IMR-90 (cell line): ENCODE measurements at regions not wholly inside any gene's neighbourhood (a gene's known extent, or its start where the extent isn't known, plus 50 kb on each side); places are given as distances from the start of the nearest gene placed in this dataset.

Source experiments
- ATAC-seq: fragments of 200-7000 bp; cut with Tn5 transposase; 2 replicates; pipeline ENCODE4 v1.9.1; 2020; ENCODE audit warnings: low read depth, mild to moderate bottlenecking, moderate library complexity
- BruUV-seq: library from RNA; stranded (reverse); fragments of 400-500 nt; replicated peaks from 2 replicates; lab custom pipeline; 2021; lab: Mats Ljungman, UMichigan
- CTCF ChIA-PET: fragments of 300-600 bp; formaldehyde crosslinking; extraction: SDS; loops from one replicate; lab custom pipeline; 2021; ENCODE audit warnings: antibody characterized with exemption; lab: Yijun Ruan, JAX
- POLR2A ChIA-PET: fragments of 300-600 bp; sonication (Branson Sonifier 250); formaldehyde crosslinking; loops from one replicate; lab custom pipeline; 2022; ENCODE audit warnings: antibody characterized with exemption; ENCODE audit not compliant: unreplicated experiment; lab: Charles Lee
- DNase-seq: peaks from one replicate; pipeline ENCODE4 v3.0.0; 2013
- H2AFZ ChIP-seq: replicated peaks from 2 replicates; pipeline ENCODE3; 2013; ENCODE audit warnings: low read length, mild to moderate bottlenecking; ENCODE audit not compliant: poor library complexity
- H2AK5ac ChIP-seq: 2 replicates; pipeline ENCODE4 v1.6.1; 2013; ENCODE audit warnings: low read depth, low read length, inconsistent platforms
- H2AK9ac ChIP-seq: replicated peaks from 2 replicates; pipeline ENCODE3; 2013; ENCODE audit warnings: mild to moderate bottlenecking, low read depth, low read length, moderate library complexity; ENCODE audit not compliant: poor library complexity
- H2BK120ac ChIP-seq: 2 replicates; pipeline ENCODE4 v1.6.1; 2013; ENCODE audit warnings: low read depth, low read length, inconsistent platforms
- H2BK15ac ChIP-seq: 3 replicates; pipeline ENCODE4 v1.6.1; 2013; ENCODE audit warnings: low read depth, low read length, inconsistent platforms
- H2BK20ac ChIP-seq: 2 replicates; pipeline ENCODE4 v1.6.1; 2013; ENCODE audit warnings: low read depth, mild to moderate bottlenecking, inconsistent platforms, low read length, moderate library complexity
- H2BK5ac ChIP-seq: 2 replicates; pipeline ENCODE4 v1.6.1; 2013; ENCODE audit warnings: mild to moderate bottlenecking, low read depth, low read length, inconsistent platforms; ENCODE audit not compliant: poor library complexity, severe bottlenecking
- H3K14ac ChIP-seq: replicated peaks from 2 replicates; pipeline ENCODE4 v1.6.1; 2013; ENCODE audit warnings: low read depth, low read length, inconsistent platforms
- H3K18ac ChIP-seq: 2 replicates; pipeline ENCODE4 v1.6.1; 2013; ENCODE audit warnings: low read depth, low read length, control low read depth
- H3K23ac ChIP-seq: 2 replicates; pipeline ENCODE4 v1.6.1; 2013; ENCODE audit warnings: low read depth, low read length, inconsistent platforms
- H3K27ac ChIP-seq: 2 replicates; pipeline ENCODE4 v1.5.1; 2013; ENCODE audit warnings: mild to moderate bottlenecking, control low read depth, low read length; ENCODE audit not compliant: insufficient read depth
- H3K27me3 ChIP-seq: 2 replicates; pipeline ENCODE4 v1.6.1; 2013; ENCODE audit warnings: low read length; ENCODE audit not compliant: control insufficient read depth, insufficient read depth
- H3K36me3 ChIP-seq: 2 replicates; pipeline ENCODE4 v1.6.1; 2013; ENCODE audit warnings: low read length, mixed read lengths; ENCODE audit not compliant: control insufficient read depth, insufficient read depth
- H3K4ac ChIP-seq: 2 replicates; pipeline ENCODE4 v1.6.1; 2013; ENCODE audit warnings: low read depth, low read length, inconsistent platforms
- H3K4me1 ChIP-seq: 2 replicates; pipeline ENCODE4 v1.6.1; 2013; ENCODE audit warnings: low read length, mixed read lengths; ENCODE audit not compliant: control insufficient read depth, insufficient read depth
- H3K4me2 ChIP-seq: 2 replicates; pipeline ENCODE4 v1.6.1; 2013; ENCODE audit warnings: low read depth, mild to moderate bottlenecking, control low read depth, low read length, moderate library complexity
- H3K4me3 ChIP-seq: 2 replicates; pipeline ENCODE4 v1.5.1; 2013; ENCODE audit warnings: low read depth, mild to moderate bottlenecking, control low read depth, low read length, moderate library complexity; ENCODE audit not compliant: insufficient read depth
- H3K56ac ChIP-seq: 2 replicates; pipeline ENCODE4 v1.6.1; 2013; ENCODE audit warnings: low read length, inconsistent platforms; ENCODE audit not compliant: insufficient read depth; ENCODE audit errors: extremely low read depth
- H3K79me1 ChIP-seq, 2 experiments: 2 replicates each; pipeline ENCODE4 v1.6.1; 2013; ENCODE audit warnings: low read length in 2 of 2, inconsistent platforms in 1 of 2, low read depth in 1 of 2
- H3K9ac ChIP-seq: 2 replicates; pipeline ENCODE4 v1.6.1; 2013; ENCODE audit warnings: low read depth, low read length, control low read depth
- H3K9me1 ChIP-seq: 2 replicates; pipeline ENCODE4 v1.6.1; 2013; ENCODE audit warnings: low read length, inconsistent platforms; ENCODE audit not compliant: insufficient read depth
- H3K9me3 ChIP-seq: 2 replicates; pipeline ENCODE4 v1.6.1; 2013; ENCODE audit warnings: low read length; ENCODE audit not compliant: control insufficient read depth, insufficient read depth
- H4K20me1 ChIP-seq: 2 replicates; pipeline ENCODE4 v1.6.1; 2013; ENCODE audit warnings: low read length, inconsistent platforms; ENCODE audit not compliant: insufficient read depth
- H4K5ac ChIP-seq: 2 replicates; pipeline ENCODE4 v1.6.1; 2013; ENCODE audit warnings: mild to moderate bottlenecking, low read depth, low read length, control low read depth
- H4K8ac ChIP-seq, 2 experiments: 2 replicates each; pipeline ENCODE4 v1.6.1; 2013; ENCODE audit warnings: low read depth in 2 of 2, low read length in 2 of 2, control low read depth in 1 of 2, inconsistent platforms in 1 of 2
- H4K91ac ChIP-seq: 2 replicates; pipeline ENCODE4 v1.6.1; 2013; ENCODE audit warnings: low read depth, low read length, inconsistent platforms; ENCODE audit not compliant: insufficient read depth
- BHLHE40 ChIP-seq: fragments of 150-350 bp; IDR thresholded peaks from 2 replicates; pipeline ENCODE4 v1.6.1; 2016; ENCODE audit warnings: mild to moderate bottlenecking, low read depth, low read length
- CEBPB ChIP-seq: IDR thresholded peaks from 2 replicates; pipeline ENCODE4 v1.6.1; 2012; ENCODE audit warnings: low read depth, low read length, improper control_type of control experiment
- CHD1 ChIP-seq: IDR thresholded peaks from 2 replicates; pipeline ENCODE4 v1.6.1; 2012; ENCODE audit warnings: low read depth, low read length, improper control_type of control experiment
- CTCF ChIP-seq: conservative IDR thresholded peaks from 2 replicates; pipeline ENCODE4 v1.5.1; 2012; ENCODE audit warnings: mild to moderate bottlenecking, low read depth, low read length, improper control_type of control experiment
- ELK1 ChIP-seq: fragments of 150-350 bp; IDR thresholded peaks from 2 replicates; pipeline ENCODE4 v1.6.1; 2016; ENCODE audit warnings: low read depth, mild to moderate bottlenecking, low read length, moderate library complexity, borderline replicate concordance
- FOS ChIP-seq: fragments of 150-350 bp; IDR thresholded peaks from 2 replicates; pipeline ENCODE4 v1.6.1; 2016; ENCODE audit warnings: low read depth, low read length
- MAFK ChIP-seq: IDR thresholded peaks from 2 replicates; pipeline ENCODE4 v1.6.1; 2012; ENCODE audit warnings: low read depth, low read length, improper control_type of control experiment
- MAZ ChIP-seq: IDR thresholded peaks from 2 replicates; pipeline ENCODE4 v1.6.1; 2012; ENCODE audit warnings: low read depth, mild to moderate bottlenecking, low read length, improper control_type of control experiment, moderate library complexity, borderline replicate concordance
- MXI1 ChIP-seq: IDR thresholded peaks from 2 replicates; pipeline ENCODE4 v1.6.1; 2012; ENCODE audit warnings: low read depth, mild to moderate bottlenecking, low read length, moderate library complexity, borderline replicate concordance
- NFE2L2 ChIP-seq: fragments of 150-350 bp; IDR thresholded peaks from 2 replicates; pipeline ENCODE4 v1.6.1; 2016; ENCODE audit warnings: low read depth, mild to moderate bottlenecking, low read length
- POLR2A ChIP-seq: IDR thresholded peaks from 2 replicates; pipeline ENCODE4 v1.6.1; 2012; ENCODE audit warnings: mild to moderate bottlenecking, low read depth, low read length
- RAD21 ChIP-seq: IDR thresholded peaks from 2 replicates; pipeline ENCODE4 v1.6.1; 2012; ENCODE audit warnings: low read length, improper control_type of control experiment
- RCOR1 ChIP-seq: IDR thresholded peaks from 2 replicates; pipeline ENCODE4 v1.6.1; 2012; ENCODE audit warnings: mild to moderate bottlenecking, low read length, improper control_type of control experiment; ENCODE audit not compliant: insufficient replicate concordance
- RFX5 ChIP-seq: IDR thresholded peaks from 2 replicates; pipeline ENCODE4 v1.8.0; 2012; ENCODE audit warnings: low read depth, mild to moderate bottlenecking, low read length, moderate library complexity
- SMC3 ChIP-seq: fragments of 150-350 bp; IDR thresholded peaks from 2 replicates; pipeline ENCODE4 v1.6.1; 2016; ENCODE audit warnings: low read depth, mild to moderate bottlenecking, antibody characterized with exemption, low read length, moderate library complexity
- USF2 ChIP-seq: fragments of 150-350 bp; IDR thresholded peaks from 2 replicates; pipeline ENCODE4 v1.6.1; 2017; ENCODE audit warnings: mild to moderate bottlenecking, antibody characterized with exemption, low read length, low read depth
- WGBS, 2 experiments: methylation state at CpG; one replicate each; pipeline versions ENCODE4 v1.1.5 to v1.1.7; 2013; ENCODE audit warnings: missing lambda C conversion rate in 2 of 2; ENCODE audit not compliant: insufficient read length in 1 of 2; ENCODE audit errors: extremely low coverage in 2 of 2; 5-methylcytosine and 5-hydroxymethylcytosine counted together
- dilution Hi-C: fragments of 300-500 bp; cut with HindIII; formaldehyde crosslinking; loops from one replicate; pipeline ENCODE4 v1.14.3; 2018; ENCODE audit warnings: low sequenced_read_pairs; ENCODE audit not compliant: unreplicated experiment
- in situ Hi-C: fragments of 300-500 bp; cut with MboI; formaldehyde crosslinking; loops from 3 replicates; pipeline ENCODE4 v1.14.3; 2019; ENCODE audit warnings: low sequenced_read_pairs, inconsistent platforms, mixed read lengths
- intact Hi-C: fragments of 100-400 bp; cut with micrococcal nuclease; formaldehyde crosslinking; loops from 2 replicates; pipeline ENCODE4 v1.10.0; 2022

- Histone ChIP-seq H3K9ac (no peak overlapping the region), H3K9me3 (no peaks in the 10 kb centered on the region), H4K91ac (no peak overlapping the region), H3K18ac (no peak overlapping the region), H3K4me1 (no peaks in the 10 kb centered on the region), H3K4me3 (no peak overlapping the region), H4K5ac (no peak overlapping the region), H4K20me1 (no peaks in the 10 kb centered on the region), H3K4me2 (no peak overlapping the region), H4K8ac (no peak overlapping the region), H3K27me3 (peaks cover 7% of the 10 kb centered on the region), H2AFZ (no peak overlapping the region), H3K56ac (no peak overlapping the region), H3K4ac (no peak overlapping the region), H2AK9ac (no peak overlapping the region), H2AK5ac (no peak overlapping the region), H2BK20ac (no peak overlapping the region), H2BK15ac (no peak overlapping the region), H3K9me1 (no peaks in the 10 kb centered on the region), H3K14ac (no peak overlapping the region), H3K23ac (no peak overlapping the region), H2BK120ac (no peak overlapping the region), H3K27ac (no peak overlapping the region), H3K79me1 (no peaks in the 10 kb centered on the region), H3K36me3 (no peaks in the 10 kb centered on the region), H2BK5ac (no peak overlapping the region)
- DNase-seq: peak; percentile 1
- CTCF ChIA-PET: no interaction called here
- dilution Hi-C loops: no loop called here
- BruUV-seq: no TSS peak
- POLR2A ChIA-PET: no interaction called here
- no peak for ATAC-seq
- intact Hi-C loops: no loop called here
- in situ Hi-C loops: no loop called here
- TF ChIP-seq CEBPB (no peak), FOS (no peak), NFE2L2 (no peak), POLR2A (no peak), USF2 (no peak), MXI1 (no peak), CHD1 (no peak), MAFK (no peak), MAZ (no peak), BHLHE40 (no peak), RAD21 (no peak), SMC3 (no peak), RCOR1 (no peak), ELK1 (no peak), RFX5 (no peak), CTCF (no peak)
- WGBS, 2 experiments: no CpG with 5 or more reads among the region's 3 CpGs
Measured at GRCh38 chrX:131617182-131617581, 73.3 kb downstream of the OR13H1 start.
